OCI-LY7 (cell line): ENCODE measurements at regions not wholly inside any gene's neighbourhood (a gene's known extent, or its start where the extent isn't known, plus 50 kb on each side); places are given as distances from the start of the nearest gene placed in this dataset.

Experiments
- BruUV-seq: library from RNA; stranded (reverse); fragments of 400-500 nt; replicated peaks from 2 replicates; lab custom pipeline; 2021; lab: Mats Ljungman, UMichigan
- CTCF ChIA-PET: fragments of 300-600 bp; sonication (Branson Sonifier 250); formaldehyde crosslinking; loops from one replicate; lab custom pipeline; 2022; ENCODE audit warnings: antibody characterized with exemption; ENCODE audit not compliant: unreplicated experiment; lab: Charles Lee
- POLR2A ChIA-PET: fragments of 300-600 bp; sonication (Branson Sonifier 250); formaldehyde crosslinking; loops from one replicate; lab custom pipeline; 2022; ENCODE audit warnings: antibody characterized with exemption; lab: Charles Lee
- DNase-seq: peaks from one replicate; pipeline ENCODE4 v3.0.0-alpha.2; 2015; ENCODE audit warnings: low spot score
- H2AFZ ChIP-seq: fragments of 200-600 bp; sonication (generic), shearing (Covaris generic); 2 replicates; pipeline ENCODE4 v1.6.1; 2014; ENCODE audit warnings: mild to moderate bottlenecking, antibody characterized with exemption, low read length, moderate library complexity
- H3K27ac ChIP-seq: fragments of 200-600 bp; sonication (generic); 2 replicates; pipeline ENCODE4 v1.5.1; 2014; ENCODE audit warnings: mixed run types, low read depth, mild to moderate bottlenecking, moderate library complexity, low read length, inconsistent platforms; ENCODE audit not compliant: poor library complexity, severe bottlenecking
- H3K36me3 ChIP-seq: fragments of 200-600 bp; sonication (generic); 2 replicates; pipeline ENCODE4 v1.6.1; 2014; ENCODE audit warnings: mild to moderate bottlenecking, antibody characterized with exemption, low read length, moderate library complexity, mixed read lengths; ENCODE audit not compliant: insufficient read depth
- H3K4me1 ChIP-seq: fragments of 200-600 bp; sonication (generic); 2 replicates; pipeline ENCODE4 v1.5.1; 2014; ENCODE audit warnings: mild to moderate bottlenecking, low read length; ENCODE audit not compliant: insufficient read depth, poor library complexity, severe bottlenecking
- H3K4me2 ChIP-seq: fragments of 200-600 bp; sonication (generic); 2 replicates; pipeline ENCODE4 v1.6.1; 2014; ENCODE audit warnings: mild to moderate bottlenecking, low read length
- H3K4me3 ChIP-seq: fragments of 200-600 bp; sonication (generic); 2 replicates; pipeline ENCODE4 v1.5.1; 2014; ENCODE audit warnings: mild to moderate bottlenecking, low read depth, low read length; ENCODE audit not compliant: poor library complexity, severe bottlenecking
- H3K79me2 ChIP-seq: fragments of 200-600 bp; sonication (generic); 2 replicates; pipeline ENCODE4 v1.6.1; 2016; ENCODE audit warnings: low read depth, mild to moderate bottlenecking, low read length, moderate library complexity, mixed read lengths; ENCODE audit not compliant: insufficient read depth
- H3K9me2 ChIP-seq: fragments of 200-600 bp; sonication (generic); 2 replicates; pipeline ENCODE4 v1.6.1; 2016; ENCODE audit warnings: mild to moderate bottlenecking, low read length, mixed read lengths; ENCODE audit not compliant: insufficient read depth
- H3K9me3 ChIP-seq: fragments of 200-600 bp; sonication (generic); 2 replicates; pipeline ENCODE4 v1.6.1; 2014; ENCODE audit warnings: mild to moderate bottlenecking, mixed run types, low read length, mixed read lengths
- H4K20me1 ChIP-seq: fragments of 200-600 bp; sonication (generic); 2 replicates; pipeline ENCODE4 v1.6.1; 2014; ENCODE audit warnings: mild to moderate bottlenecking, antibody characterized with exemption, low read length, moderate library complexity, mixed read lengths; ENCODE audit not compliant: insufficient read depth
- EZH2phosphoT487 ChIP-seq: fragments of 200-600 bp; sonication (generic); IDR thresholded peaks from 2 replicates; pipeline ENCODE4 v1.6.1; 2018; ENCODE audit warnings: low read depth, borderline replicate concordance, mild to moderate bottlenecking, mixed run types, antibody characterized with exemption, low read length, moderate library complexity, mixed read lengths
- intact Hi-C: fragments of 100-400 bp; cut with micrococcal nuclease; formaldehyde crosslinking; loops from one replicate; pipeline ENCODE4 v1.10.0; 2022; ENCODE audit not compliant: unreplicated experiment
- TF ChIP-seq, protein P1 (sequence below): fragments of 200-600 bp; sonication (generic); conservative IDR thresholded peaks from 2 replicates; pipeline ENCODE4 v1.5.1; 2014; ENCODE audit warnings: mild to moderate bottlenecking, antibody characterized with exemption, low read length, moderate library complexity, mixed read lengths

DNA sequence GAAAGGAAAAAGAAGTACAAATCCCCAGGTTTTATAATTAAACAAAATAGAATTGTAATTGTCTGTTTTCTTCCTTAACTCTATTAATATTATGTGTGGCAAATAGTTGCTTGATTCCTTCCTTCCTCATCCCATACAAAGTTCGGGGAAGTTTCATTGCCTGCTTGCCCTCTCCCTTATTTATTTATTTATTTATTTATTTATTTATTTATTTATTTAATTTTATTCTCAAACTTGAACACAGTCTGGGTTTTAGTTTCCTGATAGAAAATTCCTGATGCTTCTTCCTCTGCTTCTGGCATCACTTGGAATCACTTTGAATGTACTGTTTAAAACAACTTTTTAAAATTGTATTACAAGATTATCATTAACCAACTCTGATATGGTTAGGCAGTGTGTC lies 145.8 kb upstream of the SOX5 start:
- Histone ChIP-seq H3K4me2 (no peak overlapping the region), H3K79me2 (no peaks in the 10 kb centered on the region), H3K9me3 (no peaks in the 10 kb centered on the region), H2AFZ (no peak overlapping the region), H3K9me2 (no peaks in the 10 kb centered on the region), H3K4me1 (no peaks in the 10 kb centered on the region), H3K36me3 (no peaks in the 10 kb centered on the region), H4K20me1 (no peaks in the 10 kb centered on the region), H3K4me3 (no peak overlapping the region), H3K27ac (no peak overlapping the region)
- ChIA-PET POLR2A (no interaction called here), CTCF (no interaction called here)
- BruUV-seq: no TSS peak
- no peak for DNase-seq
- no peak for TF ChIP-seq EZH2phosphoT487
- TF ChIP-seq, protein P1, sequence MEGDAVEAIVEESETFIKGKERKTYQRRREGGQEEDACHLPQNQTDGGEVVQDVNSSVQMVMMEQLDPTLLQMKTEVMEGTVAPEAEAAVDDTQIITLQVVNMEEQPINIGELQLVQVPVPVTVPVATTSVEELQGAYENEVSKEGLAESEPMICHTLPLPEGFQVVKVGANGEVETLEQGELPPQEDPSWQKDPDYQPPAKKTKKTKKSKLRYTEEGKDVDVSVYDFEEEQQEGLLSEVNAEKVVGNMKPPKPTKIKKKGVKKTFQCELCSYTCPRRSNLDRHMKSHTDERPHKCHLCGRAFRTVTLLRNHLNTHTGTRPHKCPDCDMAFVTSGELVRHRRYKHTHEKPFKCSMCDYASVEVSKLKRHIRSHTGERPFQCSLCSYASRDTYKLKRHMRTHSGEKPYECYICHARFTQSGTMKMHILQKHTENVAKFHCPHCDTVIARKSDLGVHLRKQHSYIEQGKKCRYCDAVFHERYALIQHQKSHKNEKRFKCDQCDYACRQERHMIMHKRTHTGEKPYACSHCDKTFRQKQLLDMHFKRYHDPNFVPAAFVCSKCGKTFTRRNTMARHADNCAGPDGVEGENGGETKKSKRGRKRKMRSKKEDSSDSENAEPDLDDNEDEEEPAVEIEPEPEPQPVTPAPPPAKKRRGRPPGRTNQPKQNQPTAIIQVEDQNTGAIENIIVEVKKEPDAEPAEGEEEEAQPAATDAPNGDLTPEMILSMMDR: no peak
- intact Hi-C loops: no loop called here

- no TSS peak for BruUV-seq
- H2AFZ ChIP-seq: no peak overlapping the region
- no peak for DNase-seq
- TF ChIP-seq EZH2phosphoT487: no peak
- TF ChIP-seq, protein P1: no peak
- ChIA-PET POLR2A (interaction anchor here (0.6 to 1.1 kb wide), 3 partner anchors 15 to 905 kb away, joined by 3 to 9 read pairs (median 3); no protein-coding TSS in a partner anchor), CTCF (no interaction called here)
- H3K9me3 ChIP-seq: no peaks in the 10 kb centered on the region
- no peak overlapping the region for H3K4me3 ChIP-seq
- H3K4me2 ChIP-seq: no peak overlapping the region
- no peak overlapping the region for H3K27ac ChIP-seq
- no peaks in the 10 kb centered on the region for H3K36me3 ChIP-seq
- H4K20me1 ChIP-seq: no peaks in the 10 kb centered on the region
- no peaks in the 10 kb centered on the region for H3K79me2 ChIP-seq
- no peaks in the 10 kb centered on the region for H3K4me1 ChIP-seq
- intact Hi-C loops: no loop called here
- no peaks in the 10 kb centered on the region for H3K9me2 ChIP-seq
These were observed 140.0 kb upstream of the SOX5 start for GRCh38 chr12:24089510-24089890.

GRCh38 chr12:24088751-24089509 lies 139.5 kb upstream of the SOX5 start:
- intact Hi-C loops: no loop called here
- Histone ChIP-seq H3K9me3 (no peaks in the 10 kb centered on the region), H3K36me3 (no peaks in the 10 kb centered on the region), H3K4me1 (no peaks in the 10 kb centered on the region), H3K9me2 (no peaks in the 10 kb centered on the region), H3K79me2 (no peaks in the 10 kb centered on the region), H2AFZ (no peak overlapping the region), H3K27ac (no peak overlapping the region), H4K20me1 (no peaks in the 10 kb centered on the region), H3K4me2 (no peak overlapping the region), H3K4me3 (no peak overlapping the region)
- no TSS peak for BruUV-seq
- TF ChIP-seq, protein P1: no peak
- TF ChIP-seq EZH2phosphoT487: no peak
- CTCF ChIA-PET: no interaction called here
- no peak for DNase-seq
- POLR2A ChIA-PET: interaction anchor here (0.6 to 1.1 kb wide), 4 partner anchors 14 to 905 kb away, joined by 3 to 9 read pairs (median 3); no protein-coding TSS in a partner anchor
